ENCODE measurements at regions not wholly inside any gene's neighbourhood (a gene's known extent, or its start where the extent isn't known, plus 50 kb on each side); places are given as distances from the start of the nearest gene placed in this dataset.

DNA sequence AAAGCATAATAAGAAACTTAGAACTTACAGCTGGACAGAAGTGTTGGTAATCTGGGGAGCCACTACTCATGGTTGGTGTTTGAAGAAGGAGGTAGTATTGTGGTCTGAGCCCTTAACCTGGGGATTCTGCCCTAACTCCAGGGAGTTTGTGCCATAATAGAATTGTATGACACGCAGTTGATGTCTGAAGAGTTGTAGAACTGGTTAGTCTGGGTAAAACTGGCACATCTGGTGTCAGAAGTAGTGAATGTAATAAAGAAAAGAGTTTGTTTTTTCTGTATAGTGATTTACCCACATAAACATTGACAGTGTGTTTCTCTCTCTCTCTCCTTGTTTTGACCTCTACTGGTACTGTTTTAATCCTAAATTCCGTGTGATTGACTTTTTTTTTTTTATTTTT lies 448.1 kb upstream of the SEMA3D start:
- Histone ChIP-seq H3K9ac (ENCODE audit: low read depth in 1 of 2, low read length in 2 of 2) (no peak overlapping the region), H3K4me3 (ENCODE audit: low read depth in 1 of 2, low read length in 2 of 2) (no peak overlapping the region), H3K27ac (ENCODE audit: low read depth, low read length) (no peak overlapping the region), H3K36me3 (ENCODE audit: control insufficient read depth in 1 of 2, insufficient read depth in 2 of 2, low read length in 2 of 2) (no peaks in the 10 kb centered on the region), H3K9me3 (ENCODE audit: control insufficient read depth in 1 of 2, low read length in 2 of 2) (no peaks in the 10 kb centered on the region), H3K27me3 (ENCODE audit: control insufficient read depth in 1 of 2, insufficient read depth in 2 of 2, low read length in 2 of 2) (no peaks in the 10 kb centered on the region), H3K4me1 (ENCODE audit: control insufficient read depth in 1 of 2, insufficient read depth in 2 of 2, low read length in 2 of 2) (no peaks in the 10 kb centered on the region)

DNA sequence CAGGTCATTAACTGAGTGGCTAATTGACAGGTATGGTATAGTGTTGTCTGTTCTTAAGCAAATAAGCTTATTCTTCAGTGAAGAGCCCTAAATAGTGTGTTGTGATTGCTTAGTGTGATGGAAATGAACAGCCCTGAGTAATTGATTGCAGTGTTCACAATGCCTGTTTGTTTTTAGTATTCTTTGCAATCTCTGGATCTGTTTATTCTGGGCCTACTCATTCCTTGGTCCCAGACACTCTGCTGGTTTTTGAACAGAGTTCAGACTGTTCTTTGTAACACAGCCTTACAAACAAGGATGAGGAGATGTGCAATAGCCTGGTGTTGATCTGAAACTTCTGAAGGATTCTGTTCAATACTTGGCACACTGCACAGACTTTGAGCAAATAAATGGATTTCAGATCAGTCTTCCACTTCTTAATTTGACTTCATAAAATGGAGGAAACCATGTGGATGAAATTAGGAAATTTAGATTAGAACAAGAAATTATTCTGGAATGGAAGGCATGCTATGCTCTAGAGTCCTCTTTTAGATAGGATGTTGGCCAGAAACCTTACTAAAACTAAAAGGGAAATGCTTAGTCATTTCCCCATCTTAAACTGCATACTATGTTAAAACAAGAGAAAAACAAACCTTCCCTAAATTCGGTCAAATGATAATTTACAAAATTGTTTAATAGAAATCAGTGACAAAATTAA lies 444.2 kb upstream of the SEMA3D start:
- Histone ChIP-seq H3K4me3 (ENCODE audit: low read depth in 1 of 2, low read length in 2 of 2) (no peak overlapping the region), H3K36me3 (ENCODE audit: control insufficient read depth in 1 of 2, insufficient read depth in 2 of 2, low read length in 2 of 2) (no peaks in the 10 kb centered on the region), H3K9me3 (ENCODE audit: control insufficient read depth in 1 of 2, low read length in 2 of 2) (no peaks in the 10 kb centered on the region), H3K27ac (ENCODE audit: low read depth, low read length) (no peak overlapping the region), H3K4me1 (ENCODE audit: control insufficient read depth in 1 of 2, insufficient read depth in 2 of 2, low read length in 2 of 2) (no peaks in the 10 kb centered on the region), H3K9ac (ENCODE audit: low read depth in 1 of 2, low read length in 2 of 2) (no peak overlapping the region), H3K27me3 (ENCODE audit: control insufficient read depth in 1 of 2, insufficient read depth in 2 of 2, low read length in 2 of 2) (no peaks in the 10 kb centered on the region)

DNA sequence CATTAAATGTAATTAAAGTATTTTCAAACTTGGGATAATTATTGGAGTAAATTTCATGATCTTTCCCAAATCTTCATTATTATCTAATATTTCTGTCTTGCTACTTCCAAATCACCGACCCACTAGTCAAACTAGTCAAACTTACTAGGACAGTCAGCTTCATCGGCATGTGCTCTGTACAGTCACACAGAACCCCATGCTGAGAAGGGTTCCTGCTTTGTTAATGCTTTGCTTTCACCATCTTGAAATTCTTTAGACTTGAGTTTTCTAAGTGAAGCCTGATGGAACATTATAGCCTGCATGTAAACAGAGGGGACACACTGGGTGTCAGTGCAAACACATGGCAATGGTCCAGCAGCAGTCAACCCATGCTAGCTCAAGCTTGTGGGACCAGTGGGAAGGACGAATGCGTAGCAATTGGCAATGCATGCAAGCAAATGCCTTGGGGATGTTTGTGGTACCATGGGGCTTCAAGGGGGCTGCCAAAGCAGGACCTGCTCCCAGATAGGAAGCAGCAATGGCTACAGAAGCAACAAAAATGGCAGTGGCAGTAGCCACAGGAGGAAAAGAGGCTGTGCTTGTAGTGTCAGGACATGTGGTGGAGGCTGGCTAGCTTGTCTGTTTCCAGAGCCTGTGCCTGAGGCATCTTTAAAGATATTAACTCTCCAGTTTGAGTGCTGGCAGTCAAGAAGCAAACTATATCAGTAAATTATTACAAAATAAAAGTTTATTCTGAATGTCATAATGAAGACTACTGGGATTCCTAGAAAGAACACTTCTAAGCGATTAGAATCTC lies 441.1 kb upstream of the SEMA3D start:
- Histone ChIP-seq H3K9ac (ENCODE audit: low read depth in 1 of 2, low read length in 2 of 2) (no peak overlapping the region), H3K36me3 (ENCODE audit: control insufficient read depth in 1 of 2, insufficient read depth in 2 of 2, low read length in 2 of 2) (no peaks in the 10 kb centered on the region), H3K27me3 (ENCODE audit: control insufficient read depth in 1 of 2, insufficient read depth in 2 of 2, low read length in 2 of 2) (no peaks in the 10 kb centered on the region), H3K4me1 (ENCODE audit: control insufficient read depth in 1 of 2, insufficient read depth in 2 of 2, low read length in 2 of 2) (no peaks in the 10 kb centered on the region), H3K4me3 (ENCODE audit: low read depth in 1 of 2, low read length in 2 of 2) (no peak overlapping the region), H3K9me3 (ENCODE audit: control insufficient read depth in 1 of 2, low read length in 2 of 2) (no peaks in the 10 kb centered on the region), H3K27ac (ENCODE audit: low read depth, low read length) (no peak overlapping the region)

GRCh38 chr7:85622059-85622458 lies 435.2 kb upstream of the SEMA3D start:
- Histone ChIP-seq H3K27ac (ENCODE audit: low read depth, low read length) (no peak overlapping the region), H3K4me1 (ENCODE audit: control insufficient read depth in 1 of 2, insufficient read depth in 2 of 2, low read length in 2 of 2) (no peaks in the 10 kb centered on the region), H3K9ac (ENCODE audit: low read depth in 1 of 2, low read length in 2 of 2) (no peak overlapping the region), H3K36me3 (ENCODE audit: control insufficient read depth in 1 of 2, insufficient read depth in 2 of 2, low read length in 2 of 2) (no peaks in the 10 kb centered on the region), H3K9me3 (ENCODE audit: control insufficient read depth in 1 of 2, low read length in 2 of 2) (no peaks in the 10 kb centered on the region), H3K27me3 (ENCODE audit: control insufficient read depth in 1 of 2, insufficient read depth in 2 of 2, low read length in 2 of 2) (no peaks in the 10 kb centered on the region), H3K4me3 (ENCODE audit: low read depth in 1 of 2, low read length in 2 of 2) (no peak overlapping the region)

GRCh38 chr7:85620936-85621685 lies 434.3 kb upstream of the SEMA3D start:
- H3K9me3 ChIP-seq (ENCODE audit: control insufficient read depth in 1 of 2, low read length in 2 of 2): no peaks in the 10 kb centered on the region
- H3K9ac ChIP-seq (ENCODE audit: low read depth in 1 of 2, low read length in 2 of 2): no peak overlapping the region
- no peaks in the 10 kb centered on the region for H3K36me3 ChIP-seq (ENCODE audit: control insufficient read depth in 1 of 2, insufficient read depth in 2 of 2, low read length in 2 of 2)
- no peak overlapping the region for H3K27ac ChIP-seq (ENCODE audit: low read depth, low read length)
- H3K27me3 ChIP-seq (ENCODE audit: control insufficient read depth in 1 of 2, insufficient read depth in 2 of 2, low read length in 2 of 2): no peaks in the 10 kb centered on the region
- H3K4me1 ChIP-seq (ENCODE audit: control insufficient read depth in 1 of 2, insufficient read depth in 2 of 2, low read length in 2 of 2): no peaks in the 10 kb centered on the region
- no peak overlapping the region for H3K4me3 ChIP-seq (ENCODE audit: low read depth in 1 of 2, low read length in 2 of 2)

DNA sequence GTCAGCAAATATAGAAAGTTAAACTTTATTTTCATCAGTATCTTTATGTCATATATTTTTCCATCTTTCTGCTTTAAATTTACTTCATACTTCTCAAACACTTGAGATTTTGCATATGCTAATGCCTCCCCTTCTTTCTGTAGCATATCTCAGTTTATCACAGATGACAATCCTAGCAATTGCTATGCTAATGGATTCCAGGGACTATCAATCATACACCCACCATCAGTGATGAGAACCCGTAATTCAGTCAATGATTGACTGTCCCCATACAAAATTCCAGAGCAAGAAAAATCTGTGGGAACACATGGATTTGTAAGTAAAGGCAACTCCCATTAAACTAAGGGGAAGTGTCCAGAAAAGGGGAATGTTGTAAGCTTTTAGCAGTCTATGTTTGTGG lies 432.4 kb upstream of the SEMA3D start:
- H3K9ac ChIP-seq (ENCODE audit: low read depth in 1 of 2, low read length in 2 of 2): no peak overlapping the region
- H3K27ac ChIP-seq (ENCODE audit: low read depth, low read length): no peak overlapping the region
- H3K9me3 ChIP-seq (ENCODE audit: control insufficient read depth in 1 of 2, low read length in 2 of 2): no peaks in the 10 kb centered on the region
- no peaks in the 10 kb centered on the region for H3K36me3 ChIP-seq (ENCODE audit: control insufficient read depth in 1 of 2, insufficient read depth in 2 of 2, low read length in 2 of 2)
- H3K27me3 ChIP-seq (ENCODE audit: control insufficient read depth in 1 of 2, insufficient read depth in 2 of 2, low read length in 2 of 2): no peaks in the 10 kb centered on the region
- H3K4me1 ChIP-seq (ENCODE audit: control insufficient read depth in 1 of 2, insufficient read depth in 2 of 2, low read length in 2 of 2): no peaks in the 10 kb centered on the region
- H3K4me3 ChIP-seq (ENCODE audit: low read depth in 1 of 2, low read length in 2 of 2): no peak overlapping the region

GRCh38 chr7:85614684-85615083 lies 427.8 kb upstream of the SEMA3D start:
- H3K27me3 ChIP-seq (ENCODE audit: control insufficient read depth in 1 of 2, insufficient read depth in 2 of 2, low read length in 2 of 2): no peaks in the 10 kb centered on the region
- H3K36me3 ChIP-seq (ENCODE audit: control insufficient read depth in 1 of 2, insufficient read depth in 2 of 2, low read length in 2 of 2): no peaks in the 10 kb centered on the region
- H3K4me1 ChIP-seq (ENCODE audit: control insufficient read depth in 1 of 2, insufficient read depth in 2 of 2, low read length in 2 of 2): no peaks in the 10 kb centered on the region
- H3K27ac ChIP-seq (ENCODE audit: low read depth, low read length): no peak overlapping the region
- no peak overlapping the region for H3K4me3 ChIP-seq (ENCODE audit: low read depth in 1 of 2, low read length in 2 of 2)
- H3K9ac ChIP-seq (ENCODE audit: low read depth in 1 of 2, low read length in 2 of 2): no peak overlapping the region
- no peaks in the 10 kb centered on the region for H3K9me3 ChIP-seq (ENCODE audit: control insufficient read depth in 1 of 2, low read length in 2 of 2)

DNA sequence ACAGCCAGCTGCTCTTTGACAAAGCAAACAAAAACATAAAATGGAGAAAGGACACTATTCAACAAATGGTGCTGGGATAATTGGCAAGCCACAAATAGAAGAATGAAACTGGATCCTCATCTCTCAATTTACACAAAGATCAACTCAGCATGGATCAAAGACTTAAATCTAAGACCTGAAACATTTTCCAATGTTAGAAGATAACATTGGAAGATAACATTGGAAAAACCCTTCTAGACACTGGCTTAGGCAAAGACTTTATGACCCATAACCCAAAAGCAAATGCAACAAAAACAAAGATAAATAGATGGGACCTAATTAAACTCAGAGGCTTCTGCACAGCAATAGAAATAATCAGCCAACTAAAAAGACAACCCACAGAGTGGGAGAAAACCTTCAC lies 425.7 kb upstream of the SEMA3D start:
- H3K27ac ChIP-seq (ENCODE audit: low read depth, low read length): no peak overlapping the region
- no peaks in the 10 kb centered on the region for H3K27me3 ChIP-seq (ENCODE audit: control insufficient read depth in 1 of 2, insufficient read depth in 2 of 2, low read length in 2 of 2)
- H3K9me3 ChIP-seq (ENCODE audit: control insufficient read depth in 1 of 2, low read length in 2 of 2): no peaks in the 10 kb centered on the region
- H3K9ac ChIP-seq (ENCODE audit: low read depth in 1 of 2, low read length in 2 of 2): no peak overlapping the region
- H3K4me3 ChIP-seq (ENCODE audit: low read depth in 1 of 2, low read length in 2 of 2): no peak overlapping the region
- H3K4me1 ChIP-seq (ENCODE audit: control insufficient read depth in 1 of 2, insufficient read depth in 2 of 2, low read length in 2 of 2): no peaks in the 10 kb centered on the region
- no peaks in the 10 kb centered on the region for H3K36me3 ChIP-seq (ENCODE audit: control insufficient read depth in 1 of 2, insufficient read depth in 2 of 2, low read length in 2 of 2)

DNA sequence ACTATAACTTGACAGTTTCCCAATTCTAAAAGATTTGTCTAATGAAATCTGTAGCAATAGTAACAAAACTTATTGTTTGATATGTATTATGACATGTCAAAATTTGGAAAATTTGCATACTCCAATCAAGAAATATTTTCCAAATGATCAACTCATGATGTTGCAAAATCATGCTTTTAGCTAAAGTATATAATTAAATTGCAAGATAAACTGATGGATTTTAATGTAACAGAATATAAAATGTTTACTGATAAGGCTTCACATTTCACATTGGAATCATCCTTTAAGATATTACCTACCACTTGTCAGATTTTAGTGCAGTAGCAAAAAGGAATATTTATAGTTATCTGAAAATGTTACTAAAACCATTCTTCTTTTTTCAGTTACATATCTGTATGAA lies 421.9 kb upstream of the SEMA3D start:
- no peaks in the 10 kb centered on the region for H3K4me1 ChIP-seq (ENCODE audit: control insufficient read depth in 1 of 2, insufficient read depth in 2 of 2, low read length in 2 of 2)
- no peak overlapping the region for H3K27ac ChIP-seq (ENCODE audit: low read depth, low read length)
- H3K36me3 ChIP-seq (ENCODE audit: control insufficient read depth in 1 of 2, insufficient read depth in 2 of 2, low read length in 2 of 2): no peaks in the 10 kb centered on the region
- H3K9me3 ChIP-seq (ENCODE audit: control insufficient read depth in 1 of 2, low read length in 2 of 2): no peaks in the 10 kb centered on the region
- H3K4me3 ChIP-seq (ENCODE audit: low read depth in 1 of 2, low read length in 2 of 2): no peak overlapping the region
- H3K27me3 ChIP-seq (ENCODE audit: control insufficient read depth in 1 of 2, insufficient read depth in 2 of 2, low read length in 2 of 2): no peaks in the 10 kb centered on the region
- H3K9ac ChIP-seq (ENCODE audit: low read depth in 1 of 2, low read length in 2 of 2): no peak overlapping the region

- Histone ChIP-seq H3K4me1 (ENCODE audit: control insufficient read depth in 1 of 2, insufficient read depth in 2 of 2, low read length in 2 of 2) (no peaks in the 10 kb centered on the region), H3K36me3 (ENCODE audit: control insufficient read depth in 1 of 2, insufficient read depth in 2 of 2, low read length in 2 of 2) (no peaks in the 10 kb centered on the region), H3K9ac (ENCODE audit: low read depth in 1 of 2, low read length in 2 of 2) (no peak overlapping the region), H3K27ac (ENCODE audit: low read depth, low read length) (no peak overlapping the region), H3K27me3 (ENCODE audit: control insufficient read depth in 1 of 2, insufficient read depth in 2 of 2, low read length in 2 of 2) (no peaks in the 10 kb centered on the region), H3K9me3 (ENCODE audit: control insufficient read depth in 1 of 2, low read length in 2 of 2) (no peaks in the 10 kb centered on the region), H3K4me3 (ENCODE audit: low read depth in 1 of 2, low read length in 2 of 2) (no peak overlapping the region)
These were observed 415.3 kb upstream of the SEMA3D start for GRCh38 chr7:85602196-85602595.

All from duodenal mucosa (tissue), 2 donors.